ENCODE measurements at regions not wholly inside any gene's neighbourhood (a gene's known extent, or its start where the extent isn't known, plus 50 kb on each side); places are given as distances from the start of the nearest gene placed in this dataset.

- Histone ChIP-seq H3K36me3 (no peaks in the 10 kb centered on the region), H3K27ac (no peak overlapping the region), H3K4me3 (no peak overlapping the region), H3K27me3 (ENCODE audit: low read depth) (no peaks in the 10 kb centered on the region), H3K9me3 (no peaks in the 10 kb centered on the region), H3K4me1 (no peaks in the 10 kb centered on the region)
- DNase-seq (no peak), ATAC-seq (no peak)
- no peak for TF ChIP-seq CTCF (IDR thresholded peaks at IDR 0.05)
- intact Hi-C loops (cut with DNase I), result no loop called here
These were observed 61.5 kb upstream of the EGLN3 start for GRCh38 chr14:34012369-34012768.

- DNase-seq (no peak), ATAC-seq (no peak)
- no peaks in the 10 kb centered on the region for H3K27me3 ChIP-seq (ENCODE audit: low read depth)
- no peaks in the 10 kb centered on the region for H3K9me3 ChIP-seq
- intact Hi-C loops (cut with DNase I), result no loop called here
- no peak overlapping the region for H3K4me3 ChIP-seq
- TF ChIP-seq CTCF (IDR thresholded peaks at IDR 0.05), result no peak
- H3K4me1 ChIP-seq, result no peaks in the 10 kb centered on the region
- H3K27ac ChIP-seq, result no peak overlapping the region
- no peaks in the 10 kb centered on the region for H3K36me3 ChIP-seq
These were observed 59.1 kb upstream of the EGLN3 start for GRCh38 chr14:34009956-34010355.

DNA sequence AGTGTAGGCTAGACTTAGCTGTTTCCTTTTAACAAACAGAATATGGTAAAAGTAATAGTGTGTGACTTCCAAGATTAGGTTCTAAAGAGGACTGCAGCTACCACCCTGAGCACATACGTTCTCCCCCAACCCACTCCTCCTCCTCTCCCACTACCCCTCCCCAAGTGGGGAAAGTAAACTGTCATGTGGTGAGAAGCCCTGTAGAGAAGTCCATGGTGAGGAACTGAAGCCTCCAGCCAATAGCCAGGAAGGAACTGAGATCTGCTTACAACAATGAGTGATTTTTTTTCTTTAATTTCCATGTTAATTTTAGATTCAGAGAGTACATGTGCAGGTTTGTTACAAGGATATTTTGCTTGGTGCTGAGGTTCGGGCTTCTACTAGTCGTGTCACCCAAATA is 57.0 kb upstream of the EGLN3 start:
- Histone ChIP-seq H3K4me3 (no peak overlapping the region), H3K27me3 (ENCODE audit: low read depth) (no peaks in the 10 kb centered on the region), H3K36me3 (no peaks in the 10 kb centered on the region), H3K4me1 (no peaks in the 10 kb centered on the region), H3K27ac (no peak overlapping the region), H3K9me3 (no peaks in the 10 kb centered on the region)
- no peak for DNase-seq
- no peak for ATAC-seq
- TF ChIP-seq CTCF (IDR thresholded peaks at IDR 0.05), result no peak
- intact Hi-C loops (cut with DNase I), result no loop called here

DNA sequence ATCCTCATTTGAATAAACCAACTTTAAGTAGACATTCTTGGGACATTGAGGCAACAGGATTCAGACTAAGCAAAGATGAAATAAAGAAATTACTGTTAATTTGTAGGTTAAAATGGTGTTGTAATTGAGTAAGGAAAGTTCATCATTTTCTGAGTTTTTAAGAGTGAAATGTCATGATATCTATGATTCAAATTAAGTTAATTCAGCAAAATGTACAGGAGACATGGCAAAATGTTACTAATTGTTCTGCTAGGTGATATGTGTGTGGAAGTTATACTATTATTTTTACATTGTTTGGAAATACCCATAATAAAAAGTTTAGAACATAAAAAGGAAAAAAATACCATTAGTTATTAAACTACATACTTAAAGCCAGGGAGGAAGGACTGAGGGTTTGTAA is 55.0 kb upstream of the EGLN3 start:
- no peaks in the 10 kb centered on the region for H3K27me3 ChIP-seq (ENCODE audit: low read depth)
- intact Hi-C loops (cut with DNase I), result no loop called here
- no peak overlapping the region for H3K27ac ChIP-seq
- TF ChIP-seq CTCF (IDR thresholded peaks at IDR 0.05), result no peak
- H3K36me3 ChIP-seq, result no peaks in the 10 kb centered on the region
- no peaks in the 10 kb centered on the region for H3K4me1 ChIP-seq
- DNase-seq (no peak), ATAC-seq (no peak)
- H3K9me3 ChIP-seq, result no peaks in the 10 kb centered on the region
- H3K4me3 ChIP-seq, result no peak overlapping the region

DNA sequence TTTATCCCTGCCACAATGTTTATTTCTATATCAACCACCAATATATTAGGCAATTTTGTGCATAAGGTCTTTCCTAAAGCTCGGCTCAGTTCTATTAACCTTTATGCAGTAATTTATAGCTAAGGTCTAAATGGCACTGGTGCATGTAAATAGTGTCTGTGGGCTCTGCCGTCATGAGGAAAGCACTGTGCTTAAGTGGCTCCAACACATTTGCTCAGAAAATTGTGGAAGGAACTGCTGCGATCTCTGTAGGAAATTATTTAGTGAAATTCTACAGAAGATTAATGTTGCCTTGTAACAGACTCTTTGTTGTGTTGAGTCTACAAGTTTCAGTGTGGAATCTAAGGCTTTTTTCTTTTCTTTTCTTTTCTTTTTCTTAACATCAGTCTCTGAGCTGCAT is 54.0 kb upstream of the EGLN3 start:
- no peaks in the 10 kb centered on the region for H3K27me3 ChIP-seq (ENCODE audit: low read depth)
- no peak for ATAC-seq
- no peak overlapping the region for H3K4me3 ChIP-seq
- no peak for TF ChIP-seq CTCF (IDR thresholded peaks at IDR 0.05)
- no peaks in the 10 kb centered on the region for H3K9me3 ChIP-seq
- no peak overlapping the region for H3K27ac ChIP-seq
- H3K4me1 ChIP-seq, result no peaks in the 10 kb centered on the region
- DNase-seq, result no peak
- intact Hi-C loops (cut with DNase I), result no loop called here
- no peaks in the 10 kb centered on the region for H3K36me3 ChIP-seq

DNA sequence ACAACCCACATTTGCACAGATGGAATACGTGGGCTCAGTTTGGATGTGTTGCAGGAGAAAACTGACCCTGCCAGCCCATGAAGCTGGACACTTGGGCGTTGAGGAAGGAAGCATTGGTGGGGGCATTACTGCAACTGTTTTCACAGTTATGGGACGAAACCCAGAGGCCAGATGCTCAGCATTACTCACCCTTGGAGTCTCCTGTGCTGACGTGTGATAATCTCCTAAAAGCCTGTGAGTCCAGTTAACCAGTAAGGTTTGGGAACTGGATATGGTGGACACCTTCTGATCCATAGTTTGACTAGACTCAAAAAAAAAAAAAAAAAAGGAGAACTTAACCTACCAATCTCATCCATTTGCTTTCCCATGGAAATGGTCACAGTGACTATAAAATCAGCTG is 52.8 kb upstream of the EGLN3 start:
- no peaks in the 10 kb centered on the region for H3K4me1 ChIP-seq
- TF ChIP-seq CTCF (IDR thresholded peaks at IDR 0.05), result no peak
- no peaks in the 10 kb centered on the region for H3K36me3 ChIP-seq
- no peaks in the 10 kb centered on the region for H3K9me3 ChIP-seq
- DNase-seq, result no peak
- H3K4me3 ChIP-seq, result no peak overlapping the region
- intact Hi-C loops (cut with DNase I), result no loop called here
- no peak overlapping the region for H3K27ac ChIP-seq
- no peaks in the 10 kb centered on the region for H3K27me3 ChIP-seq (ENCODE audit: low read depth)
- no peak for ATAC-seq

Measured in lower lobe of right lung (tissue), 2 donors.